GM10266 (cell line): ENCODE measurements at regions not wholly inside any gene's neighbourhood (a gene's known extent, or its start where the extent isn't known, plus 50 kb on each side); places are given as distances from the start of the nearest gene placed in this dataset.
"Not testable (repeated sequence)": the region's sequence is repeated elsewhere in the genome, so short reads cannot be mapped to it uniquely, and the experiment has no call there.

Experiments
- DNase-seq: peaks from one replicate; pipeline ENCODE4 v3.0.0; 2012; ENCODE audit errors: extremely low spot score
- TF ChIP-seq, protein P1 (sequence below): IDR thresholded peaks from 2 replicates; pipeline ENCODE4 v1.5.1; 2012; ENCODE audit warnings: mild to moderate bottlenecking, low read depth; ENCODE audit not compliant: control insufficient read depth, insufficient read depth; ENCODE audit errors: missing control alignments

DNA sequence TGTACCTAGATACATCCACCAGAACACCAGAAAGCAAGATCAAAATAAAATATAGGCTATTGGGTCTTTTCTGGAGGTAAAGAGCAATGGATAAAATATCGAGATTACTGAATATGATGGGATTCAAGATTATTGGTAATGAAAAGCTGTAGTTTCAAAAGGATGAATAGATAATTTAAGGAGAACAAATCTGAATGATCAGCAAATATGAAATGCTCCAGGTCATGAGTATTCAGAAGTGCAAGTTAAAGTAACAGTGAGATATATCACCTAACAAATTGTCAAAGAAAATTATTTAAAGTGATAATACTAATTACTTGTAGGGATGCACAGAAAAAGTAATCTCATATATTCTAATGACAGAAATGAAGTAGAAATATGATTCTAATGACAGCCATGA lies 409.6 kb upstream of the MDFIC2 start:
- TF ChIP-seq, protein P1, sequence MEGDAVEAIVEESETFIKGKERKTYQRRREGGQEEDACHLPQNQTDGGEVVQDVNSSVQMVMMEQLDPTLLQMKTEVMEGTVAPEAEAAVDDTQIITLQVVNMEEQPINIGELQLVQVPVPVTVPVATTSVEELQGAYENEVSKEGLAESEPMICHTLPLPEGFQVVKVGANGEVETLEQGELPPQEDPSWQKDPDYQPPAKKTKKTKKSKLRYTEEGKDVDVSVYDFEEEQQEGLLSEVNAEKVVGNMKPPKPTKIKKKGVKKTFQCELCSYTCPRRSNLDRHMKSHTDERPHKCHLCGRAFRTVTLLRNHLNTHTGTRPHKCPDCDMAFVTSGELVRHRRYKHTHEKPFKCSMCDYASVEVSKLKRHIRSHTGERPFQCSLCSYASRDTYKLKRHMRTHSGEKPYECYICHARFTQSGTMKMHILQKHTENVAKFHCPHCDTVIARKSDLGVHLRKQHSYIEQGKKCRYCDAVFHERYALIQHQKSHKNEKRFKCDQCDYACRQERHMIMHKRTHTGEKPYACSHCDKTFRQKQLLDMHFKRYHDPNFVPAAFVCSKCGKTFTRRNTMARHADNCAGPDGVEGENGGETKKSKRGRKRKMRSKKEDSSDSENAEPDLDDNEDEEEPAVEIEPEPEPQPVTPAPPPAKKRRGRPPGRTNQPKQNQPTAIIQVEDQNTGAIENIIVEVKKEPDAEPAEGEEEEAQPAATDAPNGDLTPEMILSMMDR, result no peak
- no peak for DNase-seq

DNA sequence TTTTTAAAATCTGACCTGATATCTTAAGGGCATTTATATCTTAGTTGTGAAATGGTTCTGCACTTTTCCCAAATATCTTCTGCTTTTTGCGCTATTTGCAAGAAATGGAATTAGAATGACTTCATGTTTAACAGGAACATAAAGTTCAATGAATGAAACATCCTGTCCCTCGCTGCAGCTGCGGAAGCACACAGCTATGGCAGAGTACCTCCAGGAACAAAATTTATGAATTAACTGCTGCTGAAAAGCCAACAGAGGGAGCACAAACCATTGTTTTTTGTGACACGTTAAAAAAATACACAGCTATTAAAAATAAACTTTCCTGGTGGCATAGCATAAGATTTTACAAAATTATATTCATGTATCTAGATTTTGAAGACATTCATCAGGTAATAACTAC lies 404.4 kb upstream of the MDFIC2 start:
- TF ChIP-seq, protein P1, result no peak
- DNase-seq, result no peak

DNA sequence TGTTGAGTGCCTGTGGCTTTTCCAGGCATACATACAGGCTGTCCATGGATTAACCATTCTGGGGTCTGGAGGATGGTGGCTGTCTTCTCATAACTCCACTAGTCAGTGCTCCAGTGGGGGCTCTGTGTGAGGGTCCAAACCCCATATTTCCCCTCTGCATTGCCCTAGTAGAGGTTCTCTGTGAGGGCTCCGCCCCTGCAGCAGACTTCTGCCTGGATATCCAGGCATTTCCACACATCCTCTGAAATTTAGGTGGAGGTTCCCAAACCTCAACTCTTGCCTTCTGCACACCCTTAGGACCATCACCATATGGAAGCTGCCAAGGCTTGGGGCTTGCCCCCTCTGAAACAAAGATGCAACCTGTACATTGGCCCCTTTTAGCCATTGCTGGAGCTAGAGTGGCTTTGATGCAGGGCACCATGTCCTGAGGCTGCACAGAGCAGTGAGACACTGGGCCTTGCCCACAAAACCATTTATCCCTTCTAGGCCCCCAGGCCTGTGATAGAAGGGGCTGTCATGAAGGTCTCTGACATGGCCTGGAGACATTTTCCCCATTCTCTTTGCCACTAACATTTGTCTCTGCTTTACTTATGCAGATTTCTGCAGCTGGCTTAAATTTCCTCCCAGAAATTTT lies 400.1 kb upstream of the MDFIC2 start:
- no peak for DNase-seq
- TF ChIP-seq, protein P1, result no peak

DNA sequence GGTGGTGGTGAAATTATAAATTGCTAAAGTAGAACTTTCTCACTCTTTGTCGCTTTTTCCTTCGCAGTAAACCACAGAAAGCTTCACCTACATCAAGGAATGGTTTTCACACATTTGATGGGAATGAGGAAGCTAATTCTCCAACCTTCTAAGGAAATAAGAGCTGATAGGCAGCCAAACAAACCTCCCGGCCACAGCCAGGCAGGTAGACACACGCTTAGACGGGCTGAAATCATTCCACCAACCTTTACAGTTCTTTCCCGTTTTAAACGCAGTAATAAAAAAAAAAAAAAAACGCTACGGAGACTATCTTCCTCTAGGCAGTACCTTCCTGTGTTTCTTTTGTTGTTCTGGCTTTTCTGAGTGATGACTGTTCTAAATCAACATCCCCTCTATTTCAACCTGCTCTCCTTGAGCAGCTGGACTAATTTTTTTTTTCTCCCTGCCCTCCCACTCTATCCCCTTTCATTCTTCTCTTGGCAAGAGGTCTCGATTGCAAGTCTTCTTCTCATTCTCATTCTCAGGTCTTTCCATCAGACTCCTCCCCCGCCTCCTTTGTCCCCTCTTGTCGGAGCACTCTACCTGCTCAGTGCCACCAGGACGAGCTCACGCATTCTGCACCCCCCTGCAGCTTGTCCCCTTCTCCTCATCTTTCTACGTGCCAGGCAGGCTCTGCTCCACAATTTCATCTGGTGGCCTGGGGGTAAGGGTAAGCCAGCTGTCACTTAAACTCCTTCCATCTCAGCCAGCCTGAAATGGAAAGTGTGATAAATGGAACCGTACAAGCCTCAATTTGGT lies 391.1 kb upstream of the MDFIC2 start:
- DNase-seq, result no peak
- TF ChIP-seq, protein P1, result no peak

DNA sequence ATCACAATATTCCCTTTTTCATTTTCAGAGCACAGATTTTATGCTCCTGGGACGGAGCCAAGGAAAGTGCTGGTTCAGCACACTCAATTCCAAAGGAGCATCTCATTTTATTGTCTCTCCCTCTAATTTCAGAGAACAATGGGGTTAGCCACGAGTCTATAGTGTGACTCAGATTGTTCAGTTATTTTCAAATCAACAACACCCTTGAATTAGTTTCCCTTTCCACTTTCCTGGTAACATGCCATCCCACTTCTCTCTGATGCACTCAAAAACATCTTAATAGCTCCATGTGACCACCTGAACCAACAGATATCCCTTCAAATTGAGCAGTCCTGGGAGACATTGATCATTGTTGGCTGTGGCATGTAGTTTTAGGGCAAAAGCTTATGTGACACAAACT lies 389.7 kb upstream of the MDFIC2 start:
- TF ChIP-seq, protein P1, result no peak
- DNase-seq, result no peak

DNA sequence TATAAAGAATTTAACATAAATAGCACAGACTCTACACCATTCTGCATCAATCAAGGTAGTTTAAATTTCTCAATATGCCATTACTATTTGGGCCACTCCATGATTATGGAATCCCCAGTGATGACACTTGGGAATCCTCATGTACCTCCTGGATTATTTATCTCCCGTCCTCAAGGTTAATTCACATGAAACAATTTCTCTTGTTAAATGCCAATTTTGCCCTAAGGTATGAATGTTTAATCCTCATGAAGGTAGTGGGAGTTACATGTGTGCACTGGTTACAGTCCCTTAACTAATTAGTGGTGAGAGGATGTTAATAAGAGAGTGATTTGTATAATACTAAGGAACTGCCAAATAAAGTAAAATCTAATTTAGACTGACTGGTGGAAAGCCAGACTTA lies 372.3 kb upstream of the MDFIC2 start:
- DNase-seq, result no peak
- TF ChIP-seq, protein P1, result no peak

DNA sequence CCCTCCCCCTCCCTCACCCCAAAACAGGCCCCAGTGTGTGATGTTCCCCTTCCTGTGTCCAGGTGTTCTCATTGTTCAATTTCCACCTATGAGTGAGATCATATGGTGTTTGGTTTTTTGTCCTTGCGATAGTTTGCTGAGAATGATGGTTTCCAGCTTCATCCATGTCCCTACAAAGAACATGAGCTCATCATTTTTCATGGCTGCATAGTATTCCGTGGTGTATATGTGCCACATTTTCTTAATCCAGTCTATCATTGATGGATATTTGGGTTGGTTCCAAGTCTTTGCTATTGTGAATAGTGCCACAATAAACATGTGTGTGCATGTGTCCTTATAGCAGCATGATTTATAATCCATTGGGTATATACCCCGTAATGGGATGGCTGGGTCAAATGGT lies 363.4 kb upstream of the MDFIC2 start:
- DNase-seq, result not testable (repeated sequence)
